Nucleus accumbens (tissue), 56 donors: ENCODE measurements at regions not wholly inside any gene's neighbourhood (a gene's known extent, or its start where the extent isn't known, plus 50 kb on each side); places are given as distances from the start of the nearest gene placed in this dataset.
"Not testable (repeated sequence)": the region's sequence is repeated elsewhere in the genome, so short reads cannot be mapped to it uniquely, and the experiment has no call there.

Source experiments
- DNase-seq, 56 donors: peaks; one replicate each; lab custom pipeline; 2025; lab: John Stamatoyannopoulos, UW

DNA sequence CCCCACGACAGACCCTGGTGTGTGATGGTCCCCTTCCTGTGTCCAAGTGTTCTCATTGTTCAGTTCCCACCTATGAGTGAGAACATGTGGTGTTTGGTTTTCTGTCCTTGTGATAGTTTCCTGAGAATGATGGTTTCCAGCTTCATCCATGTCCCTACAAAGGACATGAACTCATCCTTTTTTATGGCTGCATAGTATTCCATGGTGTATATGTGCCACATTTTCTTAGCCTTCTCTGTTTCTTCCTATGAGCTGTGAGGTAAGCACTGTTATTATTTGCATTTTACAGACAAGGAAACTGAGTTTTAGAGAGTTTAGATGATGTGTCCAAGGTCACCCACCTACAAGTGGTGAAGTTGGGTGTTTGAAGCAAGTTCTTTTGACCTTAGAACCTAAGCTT, 51.1 kb upstream of the BNC1 start:
- not testable (repeated sequence) for DNase-seq

DNA sequence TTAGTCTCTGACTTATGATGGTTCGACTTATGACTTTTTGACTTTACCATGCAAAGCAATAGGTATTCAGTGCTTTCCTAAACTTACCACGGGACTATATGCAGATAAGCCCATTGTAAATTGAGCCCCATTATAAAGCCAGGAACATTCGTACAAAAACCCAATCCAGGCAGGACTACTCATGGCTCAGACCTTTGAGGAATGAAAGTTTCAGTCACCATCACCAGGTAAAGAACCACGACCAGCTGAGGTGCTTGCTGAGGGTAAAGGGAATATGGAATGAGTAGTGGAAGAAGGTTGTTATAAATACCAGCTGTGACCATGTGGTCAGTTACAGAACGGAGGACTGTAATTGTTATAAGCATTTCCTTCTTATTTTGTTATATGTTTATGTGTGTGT, 54.9 kb upstream of the BNC1 start:
- DNase-seq = no peak

DNA sequence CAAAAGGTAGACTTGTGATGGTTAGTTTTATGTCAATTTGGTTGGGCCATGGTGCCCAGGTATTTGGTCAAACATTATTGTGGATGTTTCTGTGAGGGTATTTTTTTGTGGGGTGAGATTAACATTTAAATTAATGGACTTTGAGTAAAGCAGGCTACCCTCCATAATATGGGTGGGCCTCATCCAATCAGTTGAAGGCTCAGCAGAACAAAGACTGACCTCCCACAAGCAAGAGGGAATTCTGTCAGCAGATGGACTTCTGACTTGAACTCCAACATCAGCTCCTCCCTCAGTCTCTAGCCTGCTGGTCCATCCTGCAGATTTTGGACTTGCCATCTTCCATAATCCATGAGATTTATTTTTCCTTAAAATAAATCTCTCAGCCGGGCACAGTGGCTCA, 55.6 kb upstream of the BNC1 start:
- DNase-seq = no peak

DNA sequence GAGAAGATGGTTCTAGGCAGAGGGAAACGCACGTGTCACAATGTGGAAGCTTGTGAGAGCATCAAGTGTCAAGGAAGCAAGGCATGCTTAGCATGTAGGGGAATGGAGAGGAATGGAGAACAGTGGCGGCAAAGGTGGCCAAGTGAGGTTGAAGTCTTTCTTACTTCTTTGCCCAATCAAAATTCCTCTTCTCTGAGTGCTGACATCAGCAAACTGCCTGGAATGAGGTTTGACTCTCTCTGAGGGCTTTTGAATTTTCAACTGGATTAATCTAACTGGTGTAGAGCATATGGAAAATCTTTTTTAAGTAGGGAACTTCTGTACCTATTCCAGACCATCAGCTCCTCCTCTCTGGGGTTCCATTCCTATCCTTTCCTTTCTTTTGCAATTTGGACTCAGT, 61.9 kb upstream of the BNC1 start:
- DNase-seq = no peak

DNA sequence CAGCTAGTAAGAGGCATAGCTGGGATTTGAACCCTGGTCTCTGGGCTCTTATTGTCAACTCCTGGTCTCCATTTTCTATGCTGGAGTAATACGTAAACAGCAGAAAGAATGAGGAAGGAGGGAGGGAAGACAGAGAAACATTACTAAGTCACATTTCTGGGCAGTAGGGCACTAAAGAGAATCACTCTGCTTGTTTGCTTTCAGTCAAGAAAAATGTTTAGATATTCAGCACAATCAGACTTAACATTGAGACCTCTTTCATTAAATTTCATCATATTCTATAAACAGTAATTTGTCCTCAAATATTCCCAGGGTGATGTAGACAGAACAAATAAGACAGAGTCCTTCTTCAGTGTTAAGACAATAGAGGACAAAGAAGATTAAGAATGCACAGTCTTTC, 67.7 kb upstream of the BNC1 start:
- no peak for DNase-seq

DNA sequence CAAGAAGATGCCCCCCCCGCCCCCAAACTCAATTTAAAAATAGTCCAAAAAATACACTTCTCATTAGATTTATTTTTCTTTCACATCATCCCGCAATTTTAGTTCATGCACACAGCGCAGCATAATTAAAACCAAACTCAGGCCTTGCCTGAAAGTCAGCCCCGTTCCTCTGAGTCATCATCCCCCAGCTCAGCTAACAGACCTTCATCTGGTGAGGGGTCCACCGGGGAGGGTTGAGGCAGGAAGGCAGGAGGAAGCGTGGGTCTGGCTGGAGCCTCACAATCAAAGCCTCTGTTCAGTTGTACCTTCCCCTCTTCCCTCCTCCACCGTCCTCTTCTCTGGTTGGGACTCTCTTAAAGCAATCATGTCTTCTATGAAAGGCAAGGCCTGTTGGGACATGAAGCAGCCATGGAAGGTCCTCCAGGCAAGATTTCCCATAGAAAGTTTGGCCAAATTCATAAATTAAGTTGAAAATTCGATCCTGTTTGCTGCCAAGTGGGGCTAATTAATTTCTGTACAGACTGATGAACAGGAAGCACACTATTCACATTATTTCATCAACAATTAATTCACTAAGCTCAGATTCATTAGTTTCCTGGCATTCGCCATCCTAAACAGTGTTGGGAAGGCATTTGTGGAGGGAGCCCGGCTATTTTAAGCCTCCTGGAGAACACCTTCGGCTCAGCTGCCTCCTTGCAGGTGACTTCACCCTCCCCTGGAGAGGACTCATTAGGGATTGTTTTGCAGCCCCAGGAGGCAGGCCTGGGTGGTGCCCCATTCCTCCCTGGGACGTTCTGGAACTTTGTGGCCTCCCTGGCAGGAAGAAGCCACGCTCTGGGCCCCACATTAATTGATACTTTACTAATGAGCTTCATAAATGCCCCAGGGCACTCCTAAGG, 72.3 kb upstream of the BNC1 start:
- no peak for DNase-seq

DNA sequence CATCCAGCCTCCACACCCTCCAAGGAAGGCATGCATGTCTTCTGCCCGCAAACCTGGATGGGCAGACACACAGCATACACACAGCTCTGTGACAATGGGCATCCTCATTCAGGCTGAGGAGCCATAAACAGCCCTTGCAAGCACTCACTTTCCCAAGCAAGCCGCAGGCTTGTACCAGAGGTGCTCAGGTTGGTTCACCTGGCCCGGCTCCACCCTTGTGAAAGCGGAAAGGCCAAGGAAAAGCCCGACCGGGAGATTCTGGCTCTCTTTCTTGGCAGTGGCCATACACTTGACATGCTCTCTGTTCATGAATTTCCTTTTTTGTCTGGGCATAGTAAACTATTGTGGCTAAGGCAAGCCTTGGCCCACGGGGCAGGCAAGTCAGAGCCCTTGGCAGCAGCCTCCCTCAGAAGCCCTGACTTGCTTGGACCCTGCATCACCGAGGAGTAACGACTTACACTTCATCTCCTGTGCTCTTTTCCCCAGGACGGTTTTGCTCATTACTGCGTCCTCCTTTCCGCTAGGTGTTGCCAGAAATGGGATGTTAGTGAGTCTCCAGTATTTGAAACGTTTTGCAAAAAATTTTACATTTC, 74.6 kb upstream of the BNC1 start:
- DNase-seq = no peak

DNA sequence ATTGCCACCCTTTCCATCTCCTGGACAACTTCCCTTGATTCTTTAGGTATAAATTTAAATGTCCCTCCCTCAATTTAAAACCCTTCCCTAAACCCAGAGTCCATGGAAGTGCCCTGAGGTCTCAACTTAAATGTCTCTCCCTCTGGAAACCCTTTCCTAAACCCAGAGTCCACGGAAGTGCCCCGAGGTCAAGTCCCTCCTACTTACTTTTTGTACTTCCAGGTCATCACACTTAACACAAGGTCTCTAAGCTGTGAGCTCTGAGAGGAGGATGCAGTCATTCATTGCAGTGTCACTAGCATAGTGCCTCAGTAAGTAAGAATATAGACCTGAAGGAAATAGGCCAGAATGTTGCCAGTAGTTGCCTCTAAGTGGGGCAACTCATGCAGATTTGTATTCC, 78.2 kb upstream of the BNC1 start:
- DNase-seq = no peak

DNA sequence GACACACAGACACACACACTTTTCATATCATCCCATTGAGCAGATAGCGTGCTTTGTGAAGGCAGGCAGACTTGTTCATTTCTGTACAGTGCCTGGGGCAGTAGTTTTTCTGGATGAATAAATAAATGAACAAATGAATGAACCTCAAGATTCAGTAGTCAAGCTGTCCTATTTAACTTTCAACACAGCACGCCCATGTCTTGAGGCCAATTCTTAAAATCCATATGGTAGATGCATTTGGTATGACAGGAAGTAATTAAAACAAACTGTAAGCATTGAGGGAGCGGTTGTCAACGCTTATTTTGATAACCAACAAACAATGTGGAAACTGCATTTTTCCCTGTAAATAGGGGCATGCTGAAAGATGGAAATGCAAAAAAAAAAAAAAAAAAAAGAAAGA, 80.0 kb upstream of the BNC1 start:
- DNase-seq = no peak

DNA sequence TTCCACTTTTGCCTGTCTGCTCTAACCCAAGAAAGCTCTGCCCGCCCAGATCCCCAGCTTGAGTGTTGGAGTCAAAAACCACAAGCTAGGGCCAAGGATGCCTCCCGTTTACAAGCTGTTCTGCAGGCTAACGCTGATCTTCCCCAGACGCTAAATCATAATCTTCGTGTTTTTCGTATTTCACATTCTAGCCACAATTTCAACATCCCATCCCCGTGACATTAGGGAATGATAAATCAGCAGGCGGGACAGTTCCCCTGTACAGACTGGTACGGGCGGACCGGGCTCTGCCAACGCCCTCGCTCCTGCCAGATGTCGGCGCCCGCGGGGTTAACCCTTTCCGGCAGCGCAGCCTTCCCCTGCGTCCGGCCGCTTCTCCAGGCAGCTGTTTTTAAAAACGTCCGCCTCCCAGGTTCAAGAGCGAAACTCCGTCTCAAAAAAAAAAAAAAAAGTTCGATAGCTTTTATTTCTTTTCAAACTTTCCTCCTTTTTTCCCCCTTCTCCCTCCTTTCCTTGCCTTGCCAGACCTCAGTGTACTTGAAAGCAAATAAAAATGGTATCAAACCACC, 81.0 kb upstream of the BNC1 start:
- DNase-seq = peak in 43 of 56 donors; percentile 3 to 68 (median 36)

DNA sequence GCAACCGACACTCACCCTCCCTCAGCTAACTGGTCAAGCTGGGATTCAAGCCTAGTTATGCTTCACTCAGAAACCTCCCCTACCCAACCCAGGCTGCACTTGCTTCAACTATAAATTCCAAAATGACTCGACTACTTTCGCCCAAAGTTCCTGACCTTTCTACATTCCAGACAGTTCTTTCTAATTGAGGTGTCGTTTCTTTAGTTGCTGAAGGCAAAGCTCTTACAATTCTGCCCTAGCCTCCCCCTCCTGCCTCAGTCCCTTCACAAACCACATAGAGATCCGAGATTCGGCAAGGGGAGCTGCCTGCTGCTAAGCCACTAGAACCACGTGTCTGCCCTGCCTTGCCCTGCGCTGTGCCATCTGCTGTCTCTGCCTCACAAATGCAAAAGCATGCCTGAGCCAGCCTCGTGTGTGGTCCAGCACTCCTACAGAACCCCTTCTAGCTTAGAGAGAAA, 74.7 kb upstream of the SH3GL3 start:
- DNase-seq = peak in 7 of 56 donors; percentile 3 to 20 (median 7)

DNA sequence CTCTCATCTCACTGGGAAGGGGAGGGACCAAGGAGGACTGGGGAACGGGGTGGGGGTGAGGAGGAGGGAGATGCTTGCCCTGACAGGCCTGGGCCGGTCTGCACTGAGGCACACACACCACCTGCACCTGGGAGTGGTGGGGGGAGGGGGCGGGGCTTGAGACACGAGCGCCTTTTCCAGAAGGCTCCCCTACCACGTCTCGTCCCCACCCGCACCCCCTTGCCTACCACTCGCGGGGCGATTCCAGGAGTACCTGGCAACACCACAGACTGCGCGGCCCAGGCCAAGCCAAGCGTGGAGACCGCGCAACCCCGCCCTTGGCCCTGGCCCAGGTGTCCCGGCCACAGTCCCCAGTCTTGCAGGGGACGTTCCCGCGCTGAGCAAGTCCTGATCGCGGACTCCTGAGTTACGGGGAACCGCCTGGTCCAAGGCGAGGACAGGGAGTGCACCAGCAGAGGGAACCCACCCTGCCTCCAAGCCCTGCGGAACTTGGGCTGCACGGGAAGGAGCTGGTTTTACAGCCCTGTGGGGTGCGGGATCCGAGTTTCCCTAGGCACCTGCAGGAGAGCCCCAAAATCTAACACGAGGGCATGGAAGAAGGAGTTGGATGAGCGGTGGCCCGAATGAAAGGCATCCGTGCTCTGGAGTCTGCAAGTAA, 68.1 kb upstream of the SH3GL3 start:
- no peak for DNase-seq

DNA sequence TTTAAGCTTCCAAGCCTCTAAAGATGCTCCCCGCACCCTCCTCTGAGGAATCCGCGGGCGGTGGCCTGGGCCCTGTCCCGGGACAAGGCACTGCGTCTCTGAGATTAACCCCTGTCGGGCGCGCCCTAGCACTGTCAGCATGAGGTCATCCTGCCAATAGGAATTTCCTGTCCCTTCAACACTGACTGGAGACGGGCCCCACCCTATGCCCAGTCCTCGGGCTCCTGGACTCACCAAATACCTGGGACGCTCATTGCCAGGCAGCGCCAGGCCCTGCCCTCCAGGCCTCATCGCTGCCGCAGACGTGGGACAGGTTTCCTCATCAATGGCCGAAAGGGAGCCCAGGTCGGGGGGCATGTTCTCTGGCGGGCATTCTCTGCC, 67.6 kb upstream of the SH3GL3 start:
- no peak for DNase-seq

DNA sequence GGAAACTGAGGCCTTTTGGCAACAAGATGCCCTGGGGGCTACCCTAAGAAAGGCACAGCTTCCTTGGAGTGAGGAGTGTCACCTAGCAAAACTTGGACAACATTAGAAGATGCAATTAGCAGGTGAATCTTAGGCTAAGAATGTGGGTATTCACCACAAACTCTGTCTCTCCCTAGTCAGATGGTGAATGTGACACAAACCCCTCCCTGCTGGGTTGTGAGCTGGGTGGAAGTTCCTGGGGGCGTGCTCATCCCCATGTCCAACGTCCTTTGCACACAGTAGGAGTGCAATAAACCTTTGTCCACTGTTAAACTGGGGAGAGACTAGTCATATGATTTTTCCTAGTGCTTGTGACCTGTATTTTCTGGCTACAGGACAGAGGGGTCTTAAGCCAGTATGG, 67.1 kb upstream of the SH3GL3 start:
- no peak for DNase-seq

DNA sequence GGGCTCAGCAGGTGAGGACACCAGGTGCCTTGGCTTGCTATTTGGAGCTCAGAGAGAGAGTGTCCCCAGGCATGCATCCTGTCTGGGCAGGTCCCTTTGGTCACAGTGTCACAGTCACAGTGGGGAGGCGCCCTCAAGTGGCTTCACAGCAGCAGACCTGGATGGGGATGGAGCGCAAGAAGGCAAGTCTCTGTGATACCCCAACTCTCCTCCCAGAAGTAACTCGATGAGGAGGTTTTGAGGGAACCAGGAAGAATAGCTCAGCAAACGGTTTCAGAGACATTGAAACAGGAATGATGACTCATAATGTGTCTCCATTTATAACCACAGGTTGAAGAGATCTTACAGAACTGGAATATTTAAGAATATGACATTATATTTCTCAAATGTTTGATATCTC, 66.5 kb upstream of the SH3GL3 start:
- DNase-seq = peak in 29 of 56 donors; percentile 2 to 70 (median 25)

DNA sequence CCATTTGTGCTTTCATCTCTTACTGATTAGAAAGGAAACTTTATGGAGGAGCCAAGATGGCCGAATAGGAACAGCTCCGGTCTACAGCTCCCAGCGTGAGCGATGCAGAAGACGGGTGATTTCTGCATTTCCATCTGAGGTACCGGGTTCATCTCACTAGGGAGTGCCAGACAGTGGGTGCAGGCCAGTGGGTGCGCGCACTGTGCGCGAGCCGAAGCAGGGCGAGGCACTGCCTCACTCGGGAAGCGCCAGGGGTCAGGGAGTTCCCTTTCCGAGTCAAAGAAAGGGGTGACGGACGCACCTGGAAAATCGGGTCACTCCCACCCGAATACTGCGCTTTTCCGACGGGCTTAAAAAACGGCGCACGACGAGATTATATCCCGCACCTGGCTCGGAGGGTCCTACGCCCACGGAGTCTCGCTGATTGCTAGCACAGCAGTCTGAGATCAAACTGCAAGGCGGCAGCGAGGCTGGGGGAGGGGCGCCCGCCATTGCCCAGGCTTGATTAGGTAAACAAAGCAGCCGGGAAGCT, 63.5 kb upstream of the SH3GL3 start:
- not testable (repeated sequence) for DNase-seq

DNA sequence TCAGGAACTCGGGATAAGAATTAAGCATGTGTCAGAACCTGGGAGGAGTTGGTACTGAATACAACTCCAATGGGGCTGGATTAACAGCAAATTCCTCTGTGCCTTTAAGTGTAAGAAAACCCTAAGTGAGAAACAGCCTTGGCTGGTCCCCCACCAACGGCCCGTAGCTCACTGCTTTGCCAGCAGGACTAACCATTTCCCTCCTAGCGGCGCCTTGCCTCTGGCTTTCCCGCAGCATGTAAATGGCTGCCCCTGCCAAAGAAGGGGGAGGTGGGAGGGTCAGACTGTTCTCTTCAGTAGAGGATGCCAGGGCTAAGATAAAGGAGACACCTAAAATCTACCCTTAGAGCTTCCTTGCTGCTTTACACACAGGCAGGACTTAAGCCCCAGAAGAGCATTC, 51.0 kb upstream of the SH3GL3 start:
- no peak for DNase-seq
